Kidney capillary endothelial cell (primary cell): ENCODE measurements at regions not wholly inside any gene's neighbourhood (a gene's known extent, or its start where the extent isn't known, plus 50 kb on each side); places are given as distances from the start of the nearest gene placed in this dataset.
"Not testable (repeated sequence)": the region's sequence is repeated elsewhere in the genome, so short reads cannot be mapped to it uniquely, and the experiment has no call there.

ENCODE experiments used
- DNase-seq: peaks from one replicate; pipeline ENCODE4 v3.0.0-alpha.2; 2018; ENCODE audit warnings: low spot score

DNA sequence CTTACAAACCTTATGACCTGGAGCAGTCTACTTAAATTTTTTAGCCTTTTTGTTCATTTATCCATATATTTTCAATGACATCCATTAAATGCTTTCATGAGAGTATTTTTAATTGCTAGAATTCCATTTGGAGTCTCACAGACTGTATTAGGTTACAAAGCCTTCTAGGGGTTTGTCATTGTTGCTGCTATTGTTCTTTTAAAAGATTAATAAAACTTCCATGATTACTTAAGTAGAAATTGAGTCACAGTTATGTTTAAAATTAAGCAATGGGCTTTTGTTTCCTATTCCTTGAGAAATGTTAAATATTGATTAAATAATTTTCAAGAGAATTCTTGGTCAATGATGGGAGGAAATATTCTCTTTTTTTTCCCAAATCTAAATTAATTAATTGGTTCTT is 1408.4 kb upstream of the RAG2 start:
- DNase-seq, result no peak

DNA sequence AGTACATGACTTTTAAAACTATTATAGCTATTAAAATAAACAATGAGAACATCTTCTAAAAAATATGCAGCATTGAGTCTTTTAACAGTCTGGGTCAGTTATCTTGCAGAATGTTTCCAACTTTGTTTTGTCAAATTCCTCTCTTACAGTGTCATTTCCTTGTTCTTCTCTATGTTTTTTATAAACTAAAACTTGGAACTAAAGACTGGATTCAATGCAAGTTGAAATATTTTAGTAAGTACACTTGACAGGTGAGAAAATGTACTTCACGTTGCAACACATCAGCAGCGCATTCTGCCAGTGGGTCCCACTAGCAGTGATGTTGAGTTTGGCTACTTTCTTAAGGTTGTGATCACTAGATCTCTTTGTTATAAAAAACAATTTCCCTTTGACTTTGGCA is 1407.6 kb upstream of the RAG2 start:
- no peak for DNase-seq

- DNase-seq, result no peak
These were observed 1401.1 kb upstream of the RAG2 start for GRCh38 chr11:37999171-37999570.

DNA sequence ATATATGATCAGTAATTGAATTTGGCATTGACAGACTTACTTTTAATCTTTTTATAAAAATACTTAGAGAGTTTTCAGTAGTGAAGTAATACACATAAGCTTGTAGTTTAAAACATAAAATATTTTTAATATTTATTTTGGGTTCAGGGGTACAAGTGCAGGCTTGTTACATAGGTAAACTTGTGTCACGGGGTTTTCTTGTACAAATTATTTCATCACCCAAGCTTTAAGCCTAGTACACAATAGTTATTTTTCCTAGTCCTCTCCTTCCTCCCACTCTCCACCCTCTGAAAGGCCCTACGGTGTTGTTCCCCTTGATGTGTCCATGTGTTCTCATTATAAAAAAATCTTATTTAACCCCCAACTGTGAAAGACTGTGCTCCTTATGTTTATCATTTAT is 1397.8 kb upstream of the RAG2 start:
- DNase-seq, result no peak

DNA sequence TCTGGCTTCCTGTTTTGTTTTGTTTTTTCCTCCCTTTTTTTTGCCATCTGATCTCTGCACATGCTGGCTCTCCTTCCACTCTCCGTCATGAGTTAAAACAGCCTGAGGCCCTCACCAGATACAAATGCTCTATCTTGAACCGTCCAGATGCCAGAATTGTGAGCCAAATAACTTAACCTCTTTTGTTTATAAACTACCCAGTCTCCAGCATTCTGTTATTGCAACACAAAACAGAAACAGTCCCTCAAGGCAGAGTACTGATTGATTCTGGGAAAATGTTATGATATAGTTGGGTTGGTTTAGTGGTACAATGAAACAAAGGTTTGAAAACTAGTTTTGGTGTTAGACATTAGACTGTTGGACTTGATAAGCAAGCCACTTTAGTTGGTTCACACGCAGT is 1390.0 kb upstream of the RAG2 start:
- DNase-seq, result no peak

DNA sequence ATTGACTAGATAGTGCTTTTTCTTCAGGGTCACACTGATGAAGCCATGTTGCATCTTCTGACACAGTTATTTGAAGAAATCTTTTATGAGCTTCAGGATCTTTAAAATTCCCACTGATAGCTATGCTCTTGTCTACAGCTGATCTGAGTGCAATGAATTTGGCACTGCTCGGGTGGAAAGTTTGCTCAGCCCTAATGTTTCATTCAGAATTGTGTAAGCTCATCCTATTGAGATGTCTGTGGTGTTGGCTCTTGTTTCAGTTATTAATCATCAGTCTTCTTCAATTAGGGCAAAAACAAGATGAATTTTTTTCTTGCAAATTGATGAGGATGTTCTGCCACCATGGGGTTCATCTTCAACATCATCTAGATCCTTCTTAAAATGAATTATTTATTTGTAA is 1387.0 kb upstream of the RAG2 start:
- no peak for DNase-seq

GRCh38 chr11:37978647-37979046 is 1380.6 kb upstream of the RAG2 start:
- no peak for DNase-seq

GRCh38 chr11:37973941-37974340 is 1375.9 kb upstream of the RAG2 start:
- no peak for DNase-seq

- no peak for DNase-seq
These were observed 1374.7 kb upstream of the RAG2 start for GRCh38 chr11:37972691-37973090.

GRCh38 chr11:37969336-37969735 is 1371.3 kb upstream of the RAG2 start:
- DNase-seq, result not testable (repeated sequence)

DNA sequence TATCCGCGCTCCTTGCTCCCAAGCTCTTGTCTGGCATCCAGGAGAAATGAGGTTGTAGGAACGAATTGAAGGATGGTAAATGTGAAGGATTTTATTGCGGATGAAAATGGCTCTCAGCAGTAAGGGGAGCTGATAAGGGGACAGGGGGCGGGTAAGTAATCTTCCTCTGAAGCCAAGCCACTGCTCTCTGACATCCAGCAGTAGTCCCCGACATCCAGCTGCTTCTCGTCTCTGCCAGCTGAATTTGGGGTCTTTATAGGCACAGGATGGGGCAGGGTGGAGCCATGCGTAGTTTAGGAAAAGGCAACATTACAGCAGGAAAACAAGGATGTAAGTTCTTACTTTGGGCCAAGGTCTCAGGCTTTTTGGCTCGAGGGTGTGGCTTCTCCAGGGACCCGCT is 1370.1 kb upstream of the RAG2 start:
- no peak for DNase-seq

- no peak for DNase-seq
These were observed 1369.6 kb upstream of the RAG2 start for GRCh38 chr11:37967635-37968034.

DNA sequence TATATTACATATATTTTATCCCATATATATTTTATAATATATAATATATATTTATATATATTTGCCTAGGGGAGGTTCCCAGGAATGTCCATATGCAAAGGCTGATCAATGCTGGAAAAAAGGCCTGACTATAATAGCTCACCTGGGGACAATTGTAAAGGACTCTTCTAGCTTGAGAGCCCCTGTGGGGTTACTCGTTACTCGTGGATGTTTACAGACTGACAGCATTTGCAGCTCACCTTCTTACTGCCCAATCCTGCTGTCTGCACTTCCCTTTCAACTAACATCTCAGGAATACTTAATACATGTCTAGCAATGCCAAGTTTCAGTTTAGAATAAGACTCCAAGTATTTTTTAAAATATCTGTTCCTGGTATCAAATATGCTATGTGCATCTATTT is 1365.4 kb upstream of the RAG2 start:
- DNase-seq, result no peak

GRCh38 chr11:37957717-37958116 is 1359.7 kb upstream of the RAG2 start:
- DNase-seq, result no peak

- no peak for DNase-seq
These were observed 1354.0 kb upstream of the RAG2 start for GRCh38 chr11:37951996-37952395.

- DNase-seq, result no peak
These were observed 1350.2 kb upstream of the RAG2 start for GRCh38 chr11:37948258-37948657.

DNA sequence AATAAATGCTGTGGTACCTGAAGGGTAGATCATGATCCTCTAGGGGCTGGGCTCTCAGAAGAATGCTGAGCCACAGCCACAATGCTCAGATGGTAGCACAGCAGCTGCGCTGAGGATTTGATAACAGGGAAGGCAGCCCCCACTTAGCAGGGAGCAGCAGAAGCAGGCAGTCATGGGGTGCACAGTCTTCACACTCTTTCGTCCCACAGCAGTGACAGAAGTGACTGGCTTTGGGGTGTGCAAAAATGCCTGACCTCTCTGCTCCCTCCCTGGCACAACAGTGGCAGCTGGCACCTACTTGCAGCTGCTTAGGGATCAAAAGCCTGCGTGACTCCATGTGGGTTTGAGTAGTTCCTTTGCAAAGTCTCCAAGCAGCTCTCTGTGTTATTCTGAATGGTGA is 1349.8 kb upstream of the RAG2 start:
- no peak for DNase-seq

DNA sequence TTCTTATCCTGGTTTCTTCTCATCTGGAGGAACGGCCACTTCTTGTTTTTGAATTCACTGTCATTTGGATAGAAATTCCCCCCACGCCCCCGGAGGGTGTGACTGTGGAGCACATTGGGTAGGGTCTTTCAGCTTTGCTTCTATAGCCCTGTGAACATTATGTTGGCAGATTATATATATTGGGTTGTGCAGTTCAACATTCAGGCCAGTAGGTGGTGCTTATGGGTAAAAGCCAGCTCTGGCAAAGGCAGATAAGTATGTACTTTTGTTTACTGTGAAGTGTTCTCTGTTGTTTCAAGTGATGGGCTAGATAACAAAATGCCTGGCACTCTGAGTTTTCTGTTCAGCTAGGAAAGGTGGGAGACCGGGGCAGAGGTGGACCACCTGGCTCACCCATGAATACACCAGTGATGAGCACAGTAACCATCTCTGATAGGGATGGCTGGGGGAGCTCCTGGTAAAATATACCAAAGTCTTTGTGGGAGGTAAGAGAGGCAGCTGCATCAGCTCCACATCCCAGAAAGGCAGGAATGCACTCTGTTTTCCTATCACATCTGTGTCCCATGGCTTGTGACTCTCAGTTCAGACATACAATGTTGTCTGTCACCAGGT is 1348.2 kb upstream of the RAG2 start:
- DNase-seq, result peak; percentile 1

GRCh38 chr11:37942081-37942480 is 1344.0 kb upstream of the RAG2 start:
- no peak for DNase-seq

- no peak for DNase-seq
These were observed 1331.1 kb upstream of the RAG2 start for GRCh38 chr11:37929100-37929653.

DNA sequence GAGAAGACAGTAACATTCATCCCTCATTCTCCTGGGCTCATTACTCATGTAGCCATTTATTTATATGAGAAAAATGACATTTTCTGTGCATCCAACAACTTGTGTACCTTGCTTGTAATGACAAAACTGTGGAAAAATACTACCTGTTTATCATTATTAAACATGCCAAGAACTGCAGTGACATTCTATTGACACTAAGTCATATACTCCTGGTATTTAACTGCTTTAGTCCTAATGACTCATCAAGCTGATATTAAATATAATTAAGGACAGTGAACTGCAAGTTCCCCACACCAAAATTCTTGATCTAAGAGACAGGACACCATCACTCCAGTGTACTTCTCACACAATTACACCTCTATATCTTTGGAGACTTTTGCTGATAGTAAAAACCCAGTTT is 1328.7 kb upstream of the RAG2 start:
- DNase-seq, result no peak

DNA sequence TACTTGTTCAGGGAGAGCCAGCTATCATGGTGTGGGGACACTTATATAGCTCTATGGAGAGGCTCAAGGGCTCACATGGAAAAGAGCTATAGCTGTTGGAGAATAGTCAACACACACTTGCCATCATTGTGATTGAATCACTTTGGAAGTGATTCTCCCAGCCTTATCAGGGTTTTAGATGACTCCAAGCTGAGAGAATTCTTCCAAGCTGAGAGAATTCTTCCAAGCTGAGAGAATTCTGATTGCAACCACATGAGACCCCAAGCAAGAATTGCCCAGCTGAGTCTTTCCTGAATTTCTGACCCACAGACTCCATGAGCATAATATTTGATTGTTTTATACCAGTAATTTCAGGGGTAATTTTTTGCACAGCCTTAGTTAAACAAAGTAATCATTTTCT is 1318.3 kb upstream of the RAG2 start:
- no peak for DNase-seq

DNA sequence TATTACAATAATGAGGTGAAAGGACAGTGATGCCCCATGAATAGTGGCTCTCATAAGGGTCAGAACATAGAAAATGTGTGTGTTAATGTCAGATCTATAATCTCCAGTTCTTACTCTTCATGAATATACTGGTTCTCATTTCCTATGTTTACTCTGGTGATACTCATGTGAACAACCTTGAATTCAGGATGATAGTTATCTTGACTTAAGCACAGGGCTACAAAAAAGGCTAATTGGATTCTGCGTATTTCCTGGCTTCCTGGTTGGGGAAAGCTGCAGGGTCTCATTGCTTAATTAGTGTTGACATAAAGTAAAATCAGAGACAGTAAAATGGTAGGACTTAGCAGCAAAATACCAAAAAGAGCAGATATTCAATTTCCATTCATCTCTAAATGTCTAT is 1316.8 kb upstream of the RAG2 start:
- no peak for DNase-seq

DNA sequence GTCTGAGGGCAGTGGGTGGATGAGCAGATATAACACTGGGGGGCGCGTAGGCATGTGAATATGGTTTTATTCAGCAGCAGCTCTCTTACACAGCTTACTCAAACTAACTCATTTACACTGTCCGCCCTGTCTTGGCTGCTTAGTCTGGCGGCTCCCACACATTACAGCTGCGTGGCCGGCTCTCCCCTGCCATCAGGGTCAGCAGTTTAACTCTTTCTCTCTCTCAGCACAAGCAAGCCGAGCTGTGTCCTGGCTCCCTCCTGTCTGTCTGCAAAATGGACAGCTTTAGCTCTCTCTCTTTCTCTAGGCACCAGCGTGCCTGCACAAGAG is 1310.1 kb upstream of the RAG2 start:
- DNase-seq, result no peak
